GM23248 (cell line): ENCODE measurements at regions not wholly inside any gene's neighbourhood (a gene's known extent, or its start where the extent isn't known, plus 50 kb on each side); places are given as distances from the start of the nearest gene placed in this dataset.
"Not testable (repeated sequence)": the region's sequence is repeated elsewhere in the genome, so short reads cannot be mapped to it uniquely, and the experiment has no call there.

Experiments used
- EZH2 ChIP-seq: fragments of 200-600 bp; sonication (generic); IDR thresholded peaks from 2 replicates; pipeline ENCODE4 v1.6.1; 2018; ENCODE audit warnings: antibody characterized with exemption, mild to moderate bottlenecking; ENCODE audit not compliant: insufficient read depth, poor library complexity, severe bottlenecking
- EZH2phosphoT487 ChIP-seq: fragments of 200-600 bp; sonication (generic); IDR thresholded peaks from 2 replicates; pipeline ENCODE4 v1.6.1; 2018; ENCODE audit warnings: antibody characterized with exemption, moderate library complexity, mild to moderate bottlenecking, low read depth; ENCODE audit not compliant: insufficient read depth

DNA sequence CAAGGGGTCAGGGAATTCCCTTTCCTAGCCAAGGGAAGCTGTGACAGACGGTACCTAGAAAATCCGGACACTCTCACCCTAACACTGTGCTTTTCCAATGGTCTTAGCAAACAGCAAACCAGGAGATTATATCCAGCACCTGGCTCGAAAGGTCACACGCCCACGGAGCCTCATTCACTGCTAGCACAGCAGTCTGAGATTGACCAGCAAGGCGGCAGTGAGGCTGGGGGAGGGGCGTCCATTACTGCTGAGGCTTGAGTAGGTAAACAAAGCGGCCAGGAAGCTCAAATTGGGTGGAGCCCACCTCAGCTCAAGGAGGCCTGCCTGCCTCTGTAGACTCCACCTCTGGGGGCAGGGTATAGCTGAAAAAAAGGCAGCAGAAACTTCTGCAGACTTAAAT is 447.3 kb downstream of the RSL24D1 start:
- TF ChIP-seq EZH2, EZH2phosphoT487: not testable (repeated sequence)
